SU-DHL-6 (cell line): ENCODE measurements at regions not wholly inside any gene's neighbourhood (a gene's known extent, or its start where the extent isn't known, plus 50 kb on each side); places are given as distances from the start of the nearest gene placed in this dataset.

Experiments
- H2AFZ ChIP-seq: fragments of 200-600 bp; sonication (generic); 2 replicates; pipeline ENCODE4 v1.6.1; 2014; ENCODE audit warnings: low read depth, mild to moderate bottlenecking, moderate library complexity, mixed read lengths, antibody characterized with exemption, low read length; ENCODE audit not compliant: severe bottlenecking
- H3F3A ChIP-seq: fragments of 200-600 bp; shearing (Covaris generic); 2 replicates; pipeline ENCODE4 v1.6.0; 2016; ENCODE audit warnings: antibody characterized with exemption, mild to moderate bottlenecking; ENCODE audit not compliant: insufficient read depth
- H3K27ac ChIP-seq: fragments of 200-600 bp; sonication (generic); 2 replicates; pipeline ENCODE4 v1.5.1; 2016; ENCODE audit warnings: low read depth, mild to moderate bottlenecking, low read length, moderate library complexity, mixed read lengths
- H3K27me3 ChIP-seq: fragments of 200-600 bp; sonication (generic), shearing (Covaris generic); 2 replicates; pipeline ENCODE4 v1.6.0; 2014; ENCODE audit warnings: mild to moderate bottlenecking, low read length
- H3K36me3 ChIP-seq: fragments of 200-600 bp; sonication (generic); 2 replicates; pipeline ENCODE4 v1.6.1; 2014; ENCODE audit warnings: mild to moderate bottlenecking, low read length, mixed read lengths
- H3K4me2 ChIP-seq: fragments of 300-600, 200-600 bp; shearing (Covaris generic), sonication (generic); 2 replicates; pipeline ENCODE4 v1.6.0; 2014; ENCODE audit warnings: low read length, low read depth, mild to moderate bottlenecking; ENCODE audit not compliant: poor library complexity, severe bottlenecking
- H3K4me3 ChIP-seq: fragments of 200-600 bp; sonication (generic); 2 replicates; pipeline ENCODE4 v1.5.1; 2014; ENCODE audit warnings: antibody characterized with exemption, low read length, mild to moderate bottlenecking, mixed read lengths; ENCODE audit not compliant: insufficient read depth, poor library complexity, severe bottlenecking
- H3K79me2 ChIP-seq: fragments of 200-600 bp; sonication (generic); 2 replicates; pipeline ENCODE4 v1.6.1; 2014; ENCODE audit warnings: mild to moderate bottlenecking, low read length, moderate library complexity; ENCODE audit not compliant: insufficient read depth
- H3K9ac ChIP-seq: fragments of 200-600 bp; sonication (generic); 2 replicates; pipeline ENCODE4 v1.7.0; 2014; ENCODE audit warnings: mild to moderate bottlenecking, low read length
- H3K9me2 ChIP-seq: fragments of 200-600 bp; sonication (generic); replicated peaks from 2 replicates; pipeline ENCODE4 v1.6.1; 2014; ENCODE audit warnings: low read length; ENCODE audit not compliant: insufficient read depth
- H3K9me3 ChIP-seq: fragments of 200-600 bp; sonication (generic); 2 replicates; pipeline ENCODE4 v1.6.1; 2014; ENCODE audit warnings: low read length, mixed read lengths; ENCODE audit not compliant: insufficient read depth
- H4K20me1 ChIP-seq: fragments of 200-600 bp; sonication (generic); 2 replicates; pipeline ENCODE4 v1.6.1; 2014; ENCODE audit warnings: low read depth, mild to moderate bottlenecking, antibody characterized with exemption, low read length, moderate library complexity, mixed read lengths
- EZH2phosphoT487 ChIP-seq: fragments of 200-600 bp; sonication (generic), shearing (Covaris generic); conservative IDR thresholded peaks from 2 replicates; pipeline ENCODE4 v1.6.1; 2018; ENCODE audit warnings: mild to moderate bottlenecking, antibody characterized with exemption, low read length, moderate library complexity, mixed read lengths
- TF ChIP-seq, protein P1 (sequence below): fragments of 200-600 bp; sonication (generic); IDR thresholded peaks from one replicate; pipeline ENCODE4 v1.5.1; 2017; ENCODE audit warnings: antibody characterized with exemption, mild to moderate bottlenecking, low read length, moderate library complexity; ENCODE audit not compliant: insufficient read depth, poor library complexity, severe bottlenecking

DNA sequence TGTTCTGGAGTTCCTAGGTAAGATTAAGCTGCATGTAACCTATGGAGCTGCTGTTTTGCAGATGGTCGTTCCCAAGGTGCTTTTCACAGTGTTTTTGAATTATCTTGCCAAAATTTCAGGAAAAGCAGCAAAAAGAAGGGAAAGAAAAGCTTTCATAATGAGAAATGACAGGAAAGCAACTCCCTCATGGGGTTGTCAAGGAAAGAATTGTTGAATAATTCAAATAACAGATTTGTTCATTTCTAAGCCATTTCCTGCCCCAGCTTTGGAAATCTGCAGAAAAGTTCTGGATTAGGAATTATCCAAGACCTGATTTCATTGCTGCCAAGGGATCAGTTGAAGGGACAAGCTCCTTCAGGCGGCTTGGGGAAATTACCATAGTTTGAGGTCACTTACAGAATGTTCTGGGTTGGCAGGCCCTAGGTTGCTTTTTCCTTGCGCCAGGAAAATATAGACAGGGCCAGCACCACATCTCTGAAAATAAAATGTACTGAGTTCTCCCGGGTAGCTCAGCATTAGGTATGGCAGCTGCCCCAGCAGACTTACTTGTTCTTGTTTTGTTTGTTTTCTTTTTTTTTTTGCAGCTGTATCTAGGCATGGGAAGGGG is 354.7 kb downstream of the STIM2 start:
- H3K9me3 ChIP-seq, result no peaks in the 10 kb centered on the region
- H3K9ac ChIP-seq, result no peak overlapping the region
- H3K27me3 ChIP-seq, result no peaks in the 10 kb centered on the region
- H3F3A ChIP-seq, result no peaks in the 10 kb centered on the region
- no peak overlapping the region for H3K27ac ChIP-seq
- H3K9me2 ChIP-seq, result no peaks in the 10 kb centered on the region
- H3K79me2 ChIP-seq, result no peaks in the 10 kb centered on the region
- H2AFZ ChIP-seq, result no peak overlapping the region
- TF ChIP-seq EZH2phosphoT487, result no peak
- TF ChIP-seq, protein P1, sequence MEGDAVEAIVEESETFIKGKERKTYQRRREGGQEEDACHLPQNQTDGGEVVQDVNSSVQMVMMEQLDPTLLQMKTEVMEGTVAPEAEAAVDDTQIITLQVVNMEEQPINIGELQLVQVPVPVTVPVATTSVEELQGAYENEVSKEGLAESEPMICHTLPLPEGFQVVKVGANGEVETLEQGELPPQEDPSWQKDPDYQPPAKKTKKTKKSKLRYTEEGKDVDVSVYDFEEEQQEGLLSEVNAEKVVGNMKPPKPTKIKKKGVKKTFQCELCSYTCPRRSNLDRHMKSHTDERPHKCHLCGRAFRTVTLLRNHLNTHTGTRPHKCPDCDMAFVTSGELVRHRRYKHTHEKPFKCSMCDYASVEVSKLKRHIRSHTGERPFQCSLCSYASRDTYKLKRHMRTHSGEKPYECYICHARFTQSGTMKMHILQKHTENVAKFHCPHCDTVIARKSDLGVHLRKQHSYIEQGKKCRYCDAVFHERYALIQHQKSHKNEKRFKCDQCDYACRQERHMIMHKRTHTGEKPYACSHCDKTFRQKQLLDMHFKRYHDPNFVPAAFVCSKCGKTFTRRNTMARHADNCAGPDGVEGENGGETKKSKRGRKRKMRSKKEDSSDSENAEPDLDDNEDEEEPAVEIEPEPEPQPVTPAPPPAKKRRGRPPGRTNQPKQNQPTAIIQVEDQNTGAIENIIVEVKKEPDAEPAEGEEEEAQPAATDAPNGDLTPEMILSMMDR, result no peak
- no peak overlapping the region for H3K4me2 ChIP-seq
- H3K36me3 ChIP-seq, result no peaks in the 10 kb centered on the region
- no peak overlapping the region for H3K4me3 ChIP-seq
- no peaks in the 10 kb centered on the region for H4K20me1 ChIP-seq

DNA sequence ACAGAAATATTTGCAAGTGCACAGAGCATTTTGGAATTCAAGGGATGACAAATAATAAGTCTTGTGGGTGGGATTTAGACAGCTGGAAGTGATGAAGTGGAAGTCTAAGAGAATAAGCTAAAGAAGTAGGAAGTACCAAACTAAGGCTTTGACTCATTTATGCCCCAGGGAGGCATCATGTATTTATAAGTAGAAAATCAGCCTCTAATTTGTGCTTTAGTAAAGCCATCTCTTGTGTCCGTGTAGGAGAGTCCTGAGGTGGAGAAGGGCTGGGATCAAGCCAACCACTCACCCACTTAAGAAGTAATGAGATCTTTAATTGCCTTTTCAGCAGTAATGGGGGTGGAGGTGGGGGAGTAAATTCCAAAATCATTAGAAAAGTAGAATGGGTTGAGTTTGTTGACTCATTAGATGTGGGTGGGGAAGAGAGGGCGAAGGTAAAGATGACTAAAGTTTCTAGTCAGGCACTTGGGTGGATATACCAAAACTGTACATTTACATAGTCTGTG is 356.7 kb downstream of the STIM2 start:
- no peak for TF ChIP-seq EZH2phosphoT487
- TF ChIP-seq, protein P1, result no peak
- no peak overlapping the region for H3K4me3 ChIP-seq
- no peak overlapping the region for H3K27ac ChIP-seq
- H3K9me3 ChIP-seq, result no peaks in the 10 kb centered on the region
- no peak overlapping the region for H2AFZ ChIP-seq
- H3K4me2 ChIP-seq, result no peak overlapping the region
- H4K20me1 ChIP-seq, result no peaks in the 10 kb centered on the region
- no peaks in the 10 kb centered on the region for H3K27me3 ChIP-seq
- no peaks in the 10 kb centered on the region for H3K9me2 ChIP-seq
- no peak overlapping the region for H3K9ac ChIP-seq
- H3K79me2 ChIP-seq, result no peaks in the 10 kb centered on the region
- H3K36me3 ChIP-seq, result no peaks in the 10 kb centered on the region
- no peaks in the 10 kb centered on the region for H3F3A ChIP-seq

DNA sequence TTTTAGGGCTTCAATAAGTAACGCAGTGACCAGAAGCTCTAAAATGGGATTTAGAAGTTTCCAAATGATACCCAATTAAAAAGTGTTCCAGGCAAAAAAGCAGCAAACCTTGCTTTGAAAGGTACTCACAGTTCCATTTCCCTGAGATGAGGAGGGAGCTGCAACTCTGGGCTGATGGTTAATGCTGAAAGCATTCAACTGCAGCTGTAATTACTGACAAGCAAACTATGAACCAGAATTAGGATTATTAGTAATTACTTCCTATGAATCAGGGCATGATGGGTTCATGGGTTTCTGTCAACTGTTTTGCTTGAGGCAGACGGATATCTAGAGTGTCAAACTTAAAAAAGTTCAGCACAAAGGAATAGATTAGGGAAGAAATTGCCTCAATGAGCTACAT is 357.4 kb downstream of the STIM2 start:
- H3K4me2 ChIP-seq, result no peak overlapping the region
- no peak overlapping the region for H3K4me3 ChIP-seq
- no peaks in the 10 kb centered on the region for H3K9me3 ChIP-seq
- H3K9me2 ChIP-seq, result no peaks in the 10 kb centered on the region
- H3K79me2 ChIP-seq, result no peaks in the 10 kb centered on the region
- no peak overlapping the region for H2AFZ ChIP-seq
- H3K9ac ChIP-seq, result no peak overlapping the region
- H3F3A ChIP-seq, result no peaks in the 10 kb centered on the region
- no peaks in the 10 kb centered on the region for H4K20me1 ChIP-seq
- H3K27ac ChIP-seq, result no peak overlapping the region
- no peak for TF ChIP-seq EZH2phosphoT487
- TF ChIP-seq, protein P1, result no peak
- no peaks in the 10 kb centered on the region for H3K27me3 ChIP-seq
- no peaks in the 10 kb centered on the region for H3K36me3 ChIP-seq
